Right lobe of liver (tissue), 6 donors: ENCODE measurements at regions not wholly inside any gene's neighbourhood (a gene's known extent, or its start where the extent isn't known, plus 50 kb on each side); places are given as distances from the start of the nearest gene placed in this dataset.

ENCODE experiments used
- ATAC-seq, 4 donors: fragments of 200-7000 bp; cut with Tn5 transposase; one replicate each; pipeline ENCODE4 v1.9.1; 2020; ENCODE audit warnings: mild to moderate bottlenecking in 4 of 4, moderate library complexity in 4 of 4
- DNase-seq, 3 donors: peaks; one replicate each; pipeline ENCODE4 v3.0.0-alpha.2; 2020
- H3K27ac ChIP-seq, 3 donors: fragments of 200-600 bp; one replicate each; pipeline ENCODE4 v1.8.0; 2022
- H3K27me3 ChIP-seq, 2 donors: fragments of 200-600 bp; one replicate each; pipeline ENCODE4 v1.8.0; 2022
- H3K36me3 ChIP-seq, 4 donors: fragments of 200-600 bp; sonication (generic) in 1 of 4; one replicate each; pipeline versions ENCODE4 v1.5.1 to v1.8.0; 2017 to 2022; ENCODE audit warnings: control low read depth in 1 of 4
- H3K4me1 ChIP-seq, 4 donors: fragments of 200-600 bp; sonication (generic) in 1 of 4; one replicate each; pipeline versions ENCODE4 v1.5.1 to v1.8.0; 2017 to 2022; ENCODE audit warnings: control low read depth in 1 of 4
- H3K4me3 ChIP-seq, 3 donors: fragments of 200-600 bp; one replicate each; pipeline ENCODE4 v1.8.0; 2022
- H3K9me3 ChIP-seq, 4 donors: fragments of 200-600 bp; sonication (generic) in 1 of 4; one replicate each; pipeline versions ENCODE4 v1.5.1 to v1.8.0; 2017 to 2022; ENCODE audit warnings: control low read depth in 1 of 4
- CTCF ChIP-seq, 4 donors: fragments of 200-600 bp in 3 of 4; fragments of 450-650 bp in 1 of 4; IDR thresholded peaks; one replicate each; pipeline versions ENCODE4 v1.5.1 to v1.8.0; 2016 to 2022; ENCODE audit warnings: antibody characterized with exemption in 4 of 4, mild to moderate bottlenecking in 2 of 4
- POLR2A ChIP-seq: fragments of 450-650 bp; IDR thresholded peaks from one replicate; pipeline ENCODE4 v1.6.1; 2017; ENCODE audit warnings: antibody characterized with exemption, mild to moderate bottlenecking
- WGBS: methylation state at CpG from one replicate; pipeline ENCODE4 v1.1.6; 2018; ENCODE audit warnings: low coverage, low lambda C conversion rate; ENCODE audit not compliant: insufficient coverage; ENCODE audit errors: missing lambda C conversion rate; 5-methylcytosine and 5-hydroxymethylcytosine counted together
- intact Hi-C, 2 donors: fragments of 100-400 bp; cut with DNase I; formaldehyde crosslinking; loops; one replicate each; pipeline versions ENCODE4 v1.11.2 to v1.14.1; 2022
- donor health status: DM: no; HTN: yes; CAD: no.
- donor health status: DM: no; HTN: no; CAD: no.
- donor health status: DM: no; HTN: no; CAD: no.
- donor health status: DM: no; HTN: yes; CAD: no.
- donor health status: DM: no; HTN: yes; CAD: no.

GRCh38 chr7:156024201-156024600 is 211.9 kb upstream of the SHH start:
- Histone ChIP-seq H3K4me1 (no peaks in the 10 kb centered on the region), H3K27ac (no peak overlapping the region), H3K4me3 (no peak overlapping the region), H3K27me3 (no peaks in the 10 kb centered on the region), H3K9me3 (no peaks in the 10 kb centered on the region), H3K36me3 (no peaks in the 10 kb centered on the region)
- 84% methylated on average over 6 of the region's 7 CpGs for WGBS
- TF ChIP-seq CTCF (IDR thresholded peaks at IDR 0.05), result no peak
- TF ChIP-seq POLR2A, result no peak
- ATAC-seq (no peak), DNase-seq (peak in 1 of 3 donors; percentile 9)
- intact Hi-C loops, result no loop called here

- H3K4me1 ChIP-seq, result no peaks in the 10 kb centered on the region
- H3K27ac ChIP-seq, result no peak overlapping the region
- no peak for TF ChIP-seq POLR2A
- TF ChIP-seq CTCF (IDR thresholded peaks at IDR 0.05), result no peak
- no peaks in the 10 kb centered on the region for H3K27me3 ChIP-seq
- ATAC-seq (no peak), DNase-seq (peak in 1 of 3 donors; percentile 15)
- no peak overlapping the region for H3K4me3 ChIP-seq
- H3K36me3 ChIP-seq, result no peaks in the 10 kb centered on the region
- WGBS, result 62% methylated on average over 8 of the region's 26 CpGs
- intact Hi-C loops, result no loop called here
- no peaks in the 10 kb centered on the region for H3K9me3 ChIP-seq
These were observed 210.5 kb upstream of the SHH start for GRCh38 chr7:156022483-156023459.

- H3K27ac ChIP-seq, result no peak overlapping the region
- H3K27me3 ChIP-seq, result no peaks in the 10 kb centered on the region
- intact Hi-C loops, result no loop called here
- WGBS, result 61% methylated on average over 7 of the region's 9 CpGs
- TF ChIP-seq POLR2A, result no peak
- no peak for TF ChIP-seq CTCF (IDR thresholded peaks at IDR 0.05)
- ATAC-seq (no peak), DNase-seq (no peak)
- H3K9me3 ChIP-seq, result no peaks in the 10 kb centered on the region
- H3K4me1 ChIP-seq, result no peaks in the 10 kb centered on the region
- no peak overlapping the region for H3K4me3 ChIP-seq
- H3K36me3 ChIP-seq, result no peaks in the 10 kb centered on the region
These were observed 209.2 kb upstream of the SHH start for GRCh38 chr7:156021471-156021870.

GRCh38 chr7:156020566-156020965 is 208.3 kb upstream of the SHH start:
- Histone ChIP-seq H3K27ac (no peak overlapping the region), H3K4me1 (no peaks in the 10 kb centered on the region), H3K36me3 (no peaks in the 10 kb centered on the region), H3K4me3 (no peak overlapping the region), H3K9me3 (no peaks in the 10 kb centered on the region), H3K27me3 (no peaks in the 10 kb centered on the region)
- intact Hi-C loops, result no loop called here
- ATAC-seq, result no peak
- WGBS, result 66% methylated on average over 5 of the region's 5 CpGs
- no peak for DNase-seq
- TF ChIP-seq POLR2A (no peak), CTCF (IDR thresholded peaks at IDR 0.05) (no peak)
